GM23338 (cell line): ENCODE measurements at regions not wholly inside any gene's neighbourhood (a gene's known extent, or its start where the extent isn't known, plus 50 kb on each side); places are given as distances from the start of the nearest gene placed in this dataset.

Source experiments
- ATAC-seq: fragments of 200-7000 bp; cut with Tn5 transposase; 3 replicates; pipeline ENCODE4 v1.9.1; 2020
- DNase-seq: peaks from one replicate; pipeline ENCODE4 v3.0.0-alpha.2; 2015; ENCODE audit warnings: low spot score
- H2AFZ ChIP-seq: fragments of 200-600 bp; sonication (generic); 2 replicates; pipeline ENCODE4 v1.8.0; 2016; ENCODE audit warnings: antibody characterized with exemption, mild to moderate bottlenecking, moderate library complexity
- H3F3A ChIP-seq: fragments of 200-600 bp; sonication (generic); replicated peaks from 2 replicates; pipeline ENCODE4 v1.8.0; 2017; ENCODE audit warnings: antibody characterized with exemption, mixed run types, low read depth
- H3K27ac ChIP-seq: fragments of 200-600 bp; sonication (generic); 2 replicates; pipeline ENCODE4 v1.6.1; 2016; ENCODE audit warnings: low read depth
- H3K27me3 ChIP-seq: fragments of 200-600 bp; sonication (generic); 2 replicates; pipeline ENCODE4 v1.8.0; 2016; ENCODE audit warnings: mild to moderate bottlenecking, mixed run types, moderate library complexity; ENCODE audit not compliant: insufficient read depth
- H3K36me3 ChIP-seq: fragments of 200-600 bp; sonication (generic); 2 replicates; pipeline ENCODE4 v1.8.0; 2016; ENCODE audit warnings: mild to moderate bottlenecking; ENCODE audit not compliant: insufficient read depth
- H3K4me1 ChIP-seq: fragments of 200-600 bp; sonication (generic); 2 replicates; pipeline ENCODE4 v1.8.0; 2016; ENCODE audit warnings: mild to moderate bottlenecking, moderate library complexity; ENCODE audit not compliant: insufficient read depth
- H3K4me2 ChIP-seq: fragments of 200-600 bp; sonication (generic); 2 replicates; pipeline ENCODE4 v1.7.1; 2017; ENCODE audit warnings: mixed run types
- H3K4me3 ChIP-seq: fragments of 200-600 bp; sonication (generic); 2 replicates; pipeline ENCODE4 v1.6.1; 2016; ENCODE audit warnings: mixed run types
- H3K79me2 ChIP-seq: fragments of 200-600 bp; sonication (generic); replicated peaks from 2 replicates; pipeline ENCODE4 v1.8.0; 2017; ENCODE audit warnings: mild to moderate bottlenecking; ENCODE audit not compliant: insufficient read depth
- H3K9me2 ChIP-seq: fragments of 200-600 bp; sonication (generic); 2 replicates; pipeline ENCODE4 v1.8.0; 2017; ENCODE audit not compliant: insufficient read depth
- H4K20me1 ChIP-seq: fragments of 200-600 bp; sonication (generic); replicated peaks from 2 replicates; pipeline ENCODE4 v1.8.0; 2017; ENCODE audit warnings: mild to moderate bottlenecking; ENCODE audit not compliant: insufficient read depth
- H3K27ac Mint-ChIP-seq: 2 replicates; pipeline ENCODE4 v1.8.0; 2020; ENCODE audit warnings: inconsistent platforms, mild to moderate bottlenecking, moderate library complexity, mixed read lengths
- H3K27me3 Mint-ChIP-seq: 3 replicates; pipeline ENCODE4 v1.8.0; 2022; ENCODE audit warnings: low read depth, mild to moderate bottlenecking, moderate library complexity, mixed read lengths, inconsistent platforms; ENCODE audit not compliant: insufficient read depth, poor library complexity
- H3K36me3 Mint-ChIP-seq: 3 replicates; pipeline ENCODE4 v1.8.0; 2021; ENCODE audit warnings: low read depth, mild to moderate bottlenecking, inconsistent platforms, moderate library complexity, mixed read lengths
- H3K4me1 Mint-ChIP-seq: 3 replicates; pipeline ENCODE4 v1.8.0; 2020; ENCODE audit warnings: mild to moderate bottlenecking, inconsistent platforms, mixed read lengths
- H3K4me3 Mint-ChIP-seq: 3 replicates; pipeline ENCODE4 v1.8.0; 2021; ENCODE audit warnings: moderate library complexity, mild to moderate bottlenecking, inconsistent platforms, mixed read lengths
- H3K9me3 Mint-ChIP-seq: 3 replicates; pipeline ENCODE4 v1.8.0; 2020; ENCODE audit warnings: moderate library complexity, mild to moderate bottlenecking, inconsistent platforms, mixed read lengths
- CREB1 ChIP-seq: fragments of 250-450 bp; sonication (Bioruptor Pico); IDR thresholded peaks from 2 replicates; pipeline ENCODE4 v1.5.0; 2020; ENCODE audit warnings: low read depth, mild to moderate bottlenecking, moderate library complexity
- EZH2phosphoT487 ChIP-seq: fragments of 200-600 bp; sonication (generic); IDR thresholded peaks from one replicate; pipeline ENCODE4 v1.8.1; 2018; ENCODE audit warnings: antibody characterized with exemption; ENCODE audit not compliant: unreplicated experiment
- JUNB ChIP-seq: IDR thresholded peaks from one replicate; pipeline ENCODE4 v1.6.1; 2016; ENCODE audit warnings: antibody characterized with exemption; ENCODE audit not compliant: unreplicated experiment
- NANOG ChIP-seq: IDR thresholded peaks from 2 replicates; pipeline ENCODE4 v1.6.1; 2016; ENCODE audit warnings: antibody characterized with exemption, borderline replicate concordance
- STAT1 ChIP-seq: IDR thresholded peaks from one replicate; pipeline ENCODE4 v1.6.1; 2016; ENCODE audit warnings: antibody characterized with exemption; ENCODE audit not compliant: unreplicated experiment
- TF ChIP-seq, protein P1 (sequence below): fragments of 250-450 bp; sonication (Bioruptor Pico); IDR thresholded peaks from 2 replicates; pipeline ENCODE4 v1.5.0; 2020; ENCODE audit warnings: mild to moderate bottlenecking, moderate library complexity
- TF ChIP-seq, protein P2 (sequence below): IDR thresholded peaks from 2 replicates; pipeline ENCODE4 v1.6.1; 2016; ENCODE audit warnings: antibody characterized with exemption

DNA sequence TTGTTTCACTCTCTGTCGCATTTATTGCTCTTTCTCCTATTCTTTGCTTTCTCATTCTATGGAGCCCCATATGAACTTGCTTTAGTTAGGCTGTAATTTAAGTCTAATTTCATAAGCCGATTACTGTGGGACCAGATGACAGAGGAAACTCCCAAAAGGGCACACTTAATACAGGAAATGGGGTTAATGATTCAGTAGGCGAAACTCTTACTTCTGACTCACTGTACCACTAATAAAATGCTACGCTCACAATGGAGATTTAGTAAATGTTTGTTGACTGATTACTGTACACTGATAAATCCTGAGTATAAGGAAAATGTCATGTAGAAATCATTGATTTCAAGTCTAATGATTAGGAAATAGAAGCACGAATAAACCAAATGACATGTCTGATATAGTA lies 276.4 kb downstream of the KLF5 start (continued):
- TF ChIP-seq, protein P1, sequence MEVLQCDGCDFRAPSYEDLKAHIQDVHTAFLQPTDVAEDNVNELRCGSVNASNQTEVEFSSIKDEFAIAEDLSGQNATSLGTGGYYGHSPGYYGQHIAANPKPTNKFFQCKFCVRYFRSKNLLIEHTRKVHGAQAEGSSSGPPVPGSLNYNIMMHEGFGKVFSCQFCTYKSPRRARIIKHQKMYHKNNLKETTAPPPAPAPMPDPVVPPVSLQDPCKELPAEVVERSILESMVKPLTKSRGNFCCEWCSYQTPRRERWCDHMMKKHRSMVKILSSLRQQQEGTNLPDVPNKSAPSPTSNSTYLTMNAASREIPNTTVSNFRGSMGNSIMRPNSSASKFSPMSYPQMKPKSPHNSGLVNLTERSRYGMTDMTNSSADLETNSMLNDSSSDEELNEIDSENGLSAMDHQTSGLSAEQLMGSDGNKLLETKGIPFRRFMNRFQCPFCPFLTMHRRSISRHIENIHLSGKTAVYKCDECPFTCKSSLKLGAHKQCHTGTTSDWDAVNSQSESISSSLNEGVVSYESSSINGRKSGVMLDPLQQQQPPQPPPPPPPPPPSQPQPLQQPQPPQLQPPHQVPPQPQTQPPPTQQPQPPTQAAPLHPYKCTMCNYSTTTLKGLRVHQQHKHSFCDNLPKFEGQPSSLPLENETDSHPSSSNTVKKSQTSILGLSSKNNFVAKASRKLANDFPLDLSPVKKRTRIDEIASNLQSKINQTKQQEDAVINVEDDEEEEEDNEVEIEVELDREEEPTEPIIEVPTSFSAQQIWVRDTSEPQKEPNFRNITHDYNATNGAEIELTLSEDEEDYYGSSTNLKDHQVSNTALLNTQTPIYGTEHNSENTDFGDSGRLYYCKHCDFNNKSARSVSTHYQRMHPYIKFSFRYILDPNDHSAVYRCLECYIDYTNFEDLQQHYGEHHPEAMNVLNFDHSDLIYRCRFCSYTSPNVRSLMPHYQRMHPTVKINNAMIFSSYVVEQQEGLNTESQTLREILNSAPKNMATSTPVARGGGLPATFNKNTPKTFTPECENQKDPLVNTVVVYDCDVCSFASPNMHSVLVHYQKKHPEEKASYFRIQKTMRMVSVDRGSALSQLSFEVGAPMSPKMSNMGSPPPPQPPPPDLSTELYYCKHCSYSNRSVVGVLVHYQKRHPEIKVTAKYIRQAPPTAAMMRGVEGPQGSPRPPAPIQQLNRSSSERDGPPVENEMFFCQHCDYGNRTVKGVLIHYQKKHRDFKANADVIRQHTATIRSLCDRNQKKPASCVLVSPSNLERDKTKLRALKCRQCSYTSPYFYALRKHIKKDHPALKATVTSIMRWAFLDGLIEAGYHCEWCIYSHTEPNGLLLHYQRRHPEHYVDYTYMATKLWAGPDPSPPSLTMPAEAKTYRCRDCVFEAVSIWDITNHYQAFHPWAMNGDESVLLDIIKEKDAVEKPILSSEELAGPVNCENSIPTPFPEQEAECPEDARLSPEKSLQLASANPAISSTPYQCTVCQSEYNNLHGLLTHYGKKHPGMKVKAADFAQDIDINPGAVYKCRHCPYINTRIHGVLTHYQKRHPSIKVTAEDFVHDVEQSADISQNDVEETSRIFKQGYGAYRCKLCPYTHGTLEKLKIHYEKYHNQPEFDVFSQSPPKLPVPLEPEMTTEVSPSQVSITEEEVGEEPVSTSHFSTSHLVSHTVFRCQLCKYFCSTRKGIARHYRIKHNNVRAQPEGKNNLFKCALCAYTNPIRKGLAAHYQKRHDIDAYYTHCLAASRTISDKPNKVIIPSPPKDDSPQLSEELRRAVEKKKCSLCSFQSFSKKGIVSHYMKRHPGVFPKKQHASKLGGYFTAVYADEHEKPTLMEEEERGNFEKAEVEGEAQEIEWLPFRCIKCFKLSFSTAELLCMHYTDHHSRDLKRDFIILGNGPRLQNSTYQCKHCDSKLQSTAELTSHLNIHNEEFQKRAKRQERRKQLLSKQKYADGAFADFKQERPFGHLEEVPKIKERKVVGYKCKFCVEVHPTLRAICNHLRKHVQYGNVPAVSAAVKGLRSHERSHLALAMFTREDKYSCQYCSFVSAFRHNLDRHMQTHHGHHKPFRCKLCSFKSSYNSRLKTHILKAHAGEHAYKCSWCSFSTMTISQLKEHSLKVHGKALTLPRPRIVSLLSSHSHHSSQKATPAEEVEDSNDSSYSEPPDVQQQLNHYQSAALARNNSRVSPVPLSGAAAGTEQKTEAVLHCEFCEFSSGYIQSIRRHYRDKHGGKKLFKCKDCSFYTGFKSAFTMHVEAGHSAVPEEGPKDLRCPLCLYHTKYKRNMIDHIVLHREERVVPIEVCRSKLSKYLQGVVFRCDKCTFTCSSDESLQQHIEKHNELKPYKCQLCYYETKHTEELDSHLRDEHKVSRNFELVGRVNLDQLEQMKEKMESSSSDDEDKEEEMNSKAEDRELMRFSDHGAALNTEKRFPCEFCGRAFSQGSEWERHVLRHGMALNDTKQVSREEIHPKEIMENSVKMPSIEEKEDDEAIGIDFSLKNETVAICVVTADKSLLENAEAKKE (CRISPR knock-in tag), result no peak

DNA sequence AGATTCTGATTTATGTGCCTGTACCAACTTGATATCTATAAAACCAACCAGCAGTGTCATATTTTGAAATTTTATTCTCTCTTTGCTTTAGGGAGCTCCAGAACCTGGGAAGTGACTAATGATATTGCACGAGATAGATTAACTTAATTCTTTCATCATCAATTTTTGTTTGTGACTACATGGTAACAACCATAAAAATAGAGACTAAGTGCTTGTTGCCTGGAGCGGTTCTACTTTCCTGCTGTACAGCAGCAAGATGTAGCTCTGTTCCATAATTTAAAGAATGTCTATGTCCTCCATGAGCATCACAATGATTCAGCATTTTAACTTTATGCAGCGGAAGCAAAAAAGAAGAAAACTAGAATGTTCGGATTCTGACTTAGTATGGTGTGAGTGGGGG lies 275.6 kb downstream of the KLF5 start:
- H3K9me2 ChIP-seq, result no peaks in the 10 kb centered on the region
- no peaks in the 10 kb centered on the region for H3K9me3 Mint-ChIP-seq
- ATAC-seq (no peak), DNase-seq (no peak)
- H3K79me2 ChIP-seq, result no peaks in the 10 kb centered on the region
- H3K36me3 Mint-ChIP-seq, result no peaks in the 10 kb centered on the region
- H4K20me1 ChIP-seq, result no peaks in the 10 kb centered on the region
- H3K4me2 ChIP-seq, result no peak overlapping the region
- H3K27me3 Mint-ChIP-seq, result peaks cover 2% of the 10 kb centered on the region
- 0 out of 2 replicates have a peak, but pooled peaks cover under 1% of the 10 kb centered on the region for H3K4me1 ChIP-seq
- H3K4me3 Mint-ChIP-seq, result no peak overlapping the region
- no peaks in the 10 kb centered on the region for H3K36me3 ChIP-seq
- H3K27ac ChIP-seq, result no peak overlapping the region
- H3F3A ChIP-seq, result no peaks in the 10 kb centered on the region
- H3K27me3 ChIP-seq, result no peaks in the 10 kb centered on the region
- H3K27ac Mint-ChIP-seq, result peak overlapping the region; percentile 64; the same call in 1 of the 2 replicates
- H3K4me1 Mint-ChIP-seq, result peaks cover 3% of the 10 kb centered on the region; the same call in 2 of the 3 replicates
- no peak overlapping the region for H3K4me3 ChIP-seq
- H2AFZ ChIP-seq, result no peak overlapping the region; the same call in 1 of the 2 replicates
- TF ChIP-seq, protein P1 (CRISPR knock-in tag), result no peak
- TF ChIP-seq STAT1, result no peak
- TF ChIP-seq, protein P2, sequence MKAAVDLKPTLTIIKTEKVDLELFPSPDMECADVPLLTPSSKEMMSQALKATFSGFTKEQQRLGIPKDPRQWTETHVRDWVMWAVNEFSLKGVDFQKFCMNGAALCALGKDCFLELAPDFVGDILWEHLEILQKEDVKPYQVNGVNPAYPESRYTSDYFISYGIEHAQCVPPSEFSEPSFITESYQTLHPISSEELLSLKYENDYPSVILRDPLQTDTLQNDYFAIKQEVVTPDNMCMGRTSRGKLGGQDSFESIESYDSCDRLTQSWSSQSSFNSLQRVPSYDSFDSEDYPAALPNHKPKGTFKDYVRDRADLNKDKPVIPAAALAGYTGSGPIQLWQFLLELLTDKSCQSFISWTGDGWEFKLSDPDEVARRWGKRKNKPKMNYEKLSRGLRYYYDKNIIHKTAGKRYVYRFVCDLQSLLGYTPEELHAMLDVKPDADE, result no peak
- no peak for TF ChIP-seq JUNB
- TF ChIP-seq EZH2phosphoT487, result no peak
- TF ChIP-seq CREB1 (CRISPR knock-in tag), result no peak
- TF ChIP-seq NANOG, result no peak
